HCT116 (cell line): ENCODE measurements at regions not wholly inside any gene's neighbourhood (a gene's known extent, or its start where the extent isn't known, plus 50 kb on each side); places are given as distances from the start of the nearest gene placed in this dataset.

Experiments used
- ATAC-seq: fragments of 200-7000 bp; cut with Tn5 transposase; 2 replicates; pipeline ENCODE4 v1.9.1; 2020; ENCODE audit warnings: mild to moderate bottlenecking, moderate library complexity
- BruUV-seq: library from RNA; stranded (reverse); fragments of 400-500 nt; replicated peaks from 2 replicates; lab custom pipeline; 2021; lab: Mats Ljungman, UMichigan
- CTCF ChIA-PET: fragments of 300-600 bp; sonication (Branson Sonifier 250); formaldehyde crosslinking; loops from one replicate; lab custom pipeline; 2021; ENCODE audit warnings: antibody characterized with exemption; lab: Charles Lee
- POLR2A ChIA-PET: fragments of 300-600, 350-600 bp; sonication (Branson Sonifier 250); formaldehyde crosslinking; loops from one replicate; lab custom pipeline; 2021; ENCODE audit warnings: antibody characterized with exemption; lab: Charles Lee
- RAD21 ChIA-PET, 2 experiments: fragments of 300-600 bp; sonication (Branson Sonifier 250); formaldehyde crosslinking; loops; one replicate each; lab custom pipeline; 2023; ENCODE audit warnings: low total read pairs in 2 of 2; ENCODE audit not compliant: uncharacterized antibody in 2 of 2, unreplicated experiment in 2 of 2, low non-redundant PET in 1 of 2; lab: Charles Lee
- DNase-seq: peaks from one replicate; pipeline ENCODE4 v3.0.0-alpha.2; 2010; ENCODE audit warnings: low read depth, low spot score
- H2AFZ ChIP-seq: fragments of 200-600 bp; shearing (Covaris generic), sonication (generic); 2 replicates; pipeline ENCODE4 v1.6.1; 2017; ENCODE audit warnings: low read depth, mixed run types, mixed read lengths, antibody characterized with exemption, low read length; ENCODE audit not compliant: poor library complexity, severe bottlenecking
- H3K27ac ChIP-seq: 2 replicates; pipeline ENCODE4 v1.5.1; 2012; ENCODE audit warnings: low read depth, low read length
- H3K27me3 ChIP-seq: fragments of 200-600 bp; sonication (generic); 2 replicates; pipeline ENCODE4 v1.6.1; 2016; ENCODE audit warnings: mixed run types, low read length, mixed read lengths; ENCODE audit not compliant: insufficient read depth
- H3K36me3 ChIP-seq, 2 experiments: fragments of 200-500 bp in 1 of 2; fragments of 200-600 bp in 1 of 2; sonication (Bioruptor generic) in 1 of 2; sonication (generic) in 1 of 2; 2 replicates each; pipeline versions ENCODE4 v1.5.1 to v1.6.1; 2014 to 2016; ENCODE audit warnings: low read length in 2 of 2, inconsistent platforms in 1 of 2, mixed read lengths in 1 of 2, mixed run types in 1 of 2; ENCODE audit not compliant: insufficient read depth in 2 of 2, control insufficient read depth in 1 of 2
- H3K4me1 ChIP-seq, 2 experiments: fragments of 200-600 bp in 1 of 2; sonication (generic) in 1 of 2; 2 replicates each; pipeline versions ENCODE4 v1.5.1 to v1.6.1; 2012 to 2017; ENCODE audit warnings: low read length in 2 of 2, inconsistent platforms in 1 of 2, mild to moderate bottlenecking in 1 of 2, mixed read lengths in 1 of 2, mixed run types in 1 of 2, moderate library complexity in 1 of 2; ENCODE audit not compliant: insufficient read depth in 2 of 2, control insufficient read depth in 1 of 2
- H3K4me2 ChIP-seq: fragments of 200-600 bp; sonication (generic); 2 replicates; pipeline ENCODE4 v1.6.1; 2017; ENCODE audit warnings: mixed run types, low read length, mixed read lengths
- H3K4me3 ChIP-seq, 2 experiments: fragments of 200-600 bp in 1 of 2; sonication (generic) in 1 of 2; replicated peaks in 1 of 2; 2 replicates each; pipeline ENCODE4 v1.5.1; 2011 to 2016; ENCODE audit warnings: low read length in 2 of 2, control low read depth in 1 of 2, low read depth in 1 of 2, mild to moderate bottlenecking in 1 of 2, mixed read lengths in 1 of 2, mixed run types in 1 of 2
- H3K79me2 ChIP-seq: fragments of 200-600 bp; sonication (generic); 2 replicates; pipeline ENCODE4 v1.6.1; 2017; ENCODE audit warnings: mild to moderate bottlenecking, mixed run types, low read length, moderate library complexity, mixed read lengths; ENCODE audit not compliant: insufficient read depth
- H3K9ac ChIP-seq: fragments of 200-600 bp; sonication (generic); 2 replicates; pipeline ENCODE4 v1.6.1; 2016; ENCODE audit warnings: low read length, mixed read lengths
- H3K9me2 ChIP-seq: fragments of 200-600 bp; sonication (generic), shearing (Covaris generic); 2 replicates; pipeline ENCODE4 v1.6.1; 2017; ENCODE audit warnings: mixed run types, mild to moderate bottlenecking, moderate library complexity; ENCODE audit not compliant: insufficient read depth
- H3K9me3 ChIP-seq, 2 experiments: fragments of 200-500 bp in 1 of 2; fragments of 200-600 bp in 1 of 2; sonication (Bioruptor generic) in 1 of 2; sonication (generic) in 1 of 2; 2 replicates each; pipeline ENCODE4 v1.6.1; 2014 to 2017; ENCODE audit warnings: low read length in 2 of 2, mixed read lengths in 2 of 2, inconsistent platforms in 1 of 2, low read depth in 1 of 2, mild to moderate bottlenecking in 1 of 2, mixed run types in 1 of 2, moderate library complexity in 1 of 2; ENCODE audit not compliant: control insufficient read depth in 1 of 2, insufficient read depth in 1 of 2
- H4K20me1 ChIP-seq: fragments of 200-600 bp; sonication (generic), shearing (Covaris generic); 2 replicates; pipeline ENCODE4 v1.6.1; 2017; ENCODE audit warnings: mixed run types, mild to moderate bottlenecking, moderate library complexity; ENCODE audit not compliant: insufficient read depth
- CBX3 ChIP-seq: IDR thresholded peaks from 2 replicates; pipeline ENCODE4 v1.6.1; 2012; ENCODE audit warnings: low read depth
- CEBPB ChIP-seq: IDR thresholded peaks from 2 replicates; pipeline ENCODE4 v1.6.1; 2012; ENCODE audit warnings: low read depth
- CTCF ChIP-seq, 3 experiments: fragments of 200-600 bp in 1 of 3; sonication (generic) in 1 of 3; IDR thresholded peaks in 2 of 3; conservative IDR thresholded peaks in 1 of 3; 2 replicates each; pipeline ENCODE4 v1.5.1; 2012 to 2017; ENCODE audit warnings: low read depth in 2 of 3, low read length in 2 of 3, antibody characterized with exemption in 1 of 3, borderline replicate concordance in 1 of 3, control low read depth in 1 of 3, mild to moderate bottlenecking in 1 of 3, mixed read lengths in 1 of 3, mixed run types in 1 of 3, moderate library complexity in 1 of 3; ENCODE audit not compliant: insufficient read depth in 1 of 3
- EGR1 ChIP-seq: IDR thresholded peaks from 2 replicates; pipeline ENCODE4 v1.6.1; 2012; ENCODE audit warnings: low read depth
- ELF1 ChIP-seq: IDR thresholded peaks from 2 replicates; pipeline ENCODE4 v1.6.1; 2012; ENCODE audit warnings: low read depth, borderline replicate concordance
- EZH2phosphoT487 ChIP-seq: fragments of 200-600 bp; IDR thresholded peaks from 2 replicates; pipeline ENCODE4 v1.6.1; 2018; ENCODE audit warnings: antibody characterized with exemption, borderline replicate concordance
- FOSL1 ChIP-seq: IDR thresholded peaks from 2 replicates; pipeline ENCODE4 v1.6.1; 2012; ENCODE audit warnings: low read depth
- JUND ChIP-seq: IDR thresholded peaks from 2 replicates; pipeline ENCODE4 v1.6.1; 2012
- POLR2A ChIP-seq: IDR thresholded peaks from 2 replicates; pipeline ENCODE4 v1.7.0; 2011; ENCODE audit warnings: borderline replicate concordance; ENCODE audit not compliant: insufficient read depth, insufficient read length; ENCODE audit errors: extremely low read depth
- POLR2AphosphoS5 ChIP-seq: IDR thresholded peaks from 2 replicates; pipeline ENCODE4 v1.6.1; 2011; ENCODE audit warnings: mild to moderate bottlenecking, low read depth, low read length, moderate library complexity
- RAD21 ChIP-seq: IDR thresholded peaks from 2 replicates; pipeline ENCODE4 v1.6.1; 2012; ENCODE audit warnings: low read depth, mild to moderate bottlenecking
- REST ChIP-seq: IDR thresholded peaks from 2 replicates; pipeline ENCODE4 v1.6.1; 2012; ENCODE audit warnings: low read depth
- SP1 ChIP-seq: IDR thresholded peaks from 2 replicates; pipeline ENCODE4 v1.6.1; 2012; ENCODE audit warnings: low read depth
- SRF ChIP-seq: IDR thresholded peaks from 2 replicates; pipeline ENCODE4 v1.6.1; 2012; ENCODE audit warnings: low read depth
- TCF7L2 ChIP-seq: IDR thresholded peaks from 2 replicates; pipeline ENCODE4 v1.7.0; 2011; ENCODE audit warnings: borderline replicate concordance, inconsistent platforms; ENCODE audit not compliant: insufficient read depth, insufficient read length; ENCODE audit errors: extremely low read depth
- YY1 ChIP-seq: IDR thresholded peaks from 2 replicates; pipeline ENCODE4 v1.6.1; 2011; ENCODE audit warnings: low read length, low read depth, moderate library complexity, mild to moderate bottlenecking; ENCODE audit not compliant: insufficient replicate concordance; ENCODE audit errors: extremely low read depth
- ZBTB33 ChIP-seq: IDR thresholded peaks from 2 replicates; pipeline ENCODE4 v1.6.1; 2011; ENCODE audit warnings: mild to moderate bottlenecking, low read length, moderate library complexity; ENCODE audit not compliant: insufficient replicate concordance; ENCODE audit errors: extremely low read depth
- ZFX ChIP-seq: fragments of 450-650 bp; IDR thresholded peaks from 2 replicates; pipeline ENCODE4 v1.6.1; 2017
- intact Hi-C: fragments of 100-400 bp; cut with micrococcal nuclease; formaldehyde crosslinking; loops from 2 replicates; pipeline ENCODE4 v1.10.0; 2022
- TF ChIP-seq, protein P1 (sequence below): IDR thresholded peaks from 2 replicates; pipeline ENCODE4 v1.6.1; 2012
- TF ChIP-seq, protein P2 (sequence below): IDR thresholded peaks from 2 replicates; pipeline ENCODE4 v1.6.1; 2012

DNA sequence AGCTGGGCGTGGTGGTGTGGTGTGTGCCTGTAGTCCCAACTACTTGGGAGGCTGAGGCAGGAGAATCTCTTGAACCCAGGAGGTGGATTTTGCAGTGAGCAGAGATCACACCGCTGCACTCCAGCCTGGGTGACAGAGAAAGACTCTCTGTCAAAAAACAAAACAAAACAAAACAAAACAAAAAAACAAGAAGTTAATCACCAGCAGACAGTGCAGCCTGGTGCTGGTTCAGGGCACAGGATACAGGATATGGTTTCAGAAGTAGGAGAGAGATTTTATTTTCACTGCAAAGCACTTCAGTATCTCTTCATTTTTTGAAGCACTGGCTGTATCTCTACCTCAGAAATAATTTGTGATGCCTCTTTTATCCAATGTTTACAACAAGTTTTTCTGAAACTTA, 1222.9 kb upstream of the PRKX start:
- RAD21 ChIA-PET = no interaction called here
- intact Hi-C loops = no loop called here

More for the DNA sequence above, 1222.9 kb upstream of the PRKX start:
- Histone ChIP-seq H3K4me3 (no peak overlapping the region), H2AFZ (no peak overlapping the region), H3K4me1 (no peaks in the 10 kb centered on the region), H4K20me1 (no peaks in the 10 kb centered on the region), H3K36me3 (no peaks in the 10 kb centered on the region), H3K9me2 (no peaks in the 10 kb centered on the region), H3K79me2 (no peaks in the 10 kb centered on the region), H3K27me3 (no peaks in the 10 kb centered on the region), H3K4me2 (no peak overlapping the region), H3K9me3 (no peaks in the 10 kb centered on the region), H3K27ac (no peak overlapping the region), H3K9ac (no peak overlapping the region)
- ATAC-seq (no peak), DNase-seq (no peak)
- no TSS peak for BruUV-seq
- CTCF ChIA-PET = no interaction called here
- TF ChIP-seq CEBPB (no peak), POLR2AphosphoS5 (no peak), ELF1 (no peak), CTCF (IDR thresholded peaks at IDR 0.05 in 2 of 3, conservative IDR thresholded peaks at IDR 0.05 in 1 of 3; ENCODE audit: borderline replicate concordance in 1 of 3, insufficient read depth in 1 of 3, low read depth in 2 of 3, low read length in 2 of 3) (no peak), EZH2phosphoT487 (no peak), RAD21 (no peak), CBX3 (no peak), REST (no peak), ZBTB33 (no peak), YY1 (no peak), JUND (no peak), SP1 (no peak), ZFX (no peak), FOSL1 (no peak), POLR2A (no peak), SRF (no peak), TCF7L2 (no peak), EGR1 (no peak)
- TF ChIP-seq, protein P1, sequence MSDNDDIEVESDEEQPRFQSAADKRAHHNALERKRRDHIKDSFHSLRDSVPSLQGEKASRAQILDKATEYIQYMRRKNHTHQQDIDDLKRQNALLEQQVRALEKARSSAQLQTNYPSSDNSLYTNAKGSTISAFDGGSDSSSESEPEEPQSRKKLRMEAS = no peak
- TF ChIP-seq, protein P2, sequence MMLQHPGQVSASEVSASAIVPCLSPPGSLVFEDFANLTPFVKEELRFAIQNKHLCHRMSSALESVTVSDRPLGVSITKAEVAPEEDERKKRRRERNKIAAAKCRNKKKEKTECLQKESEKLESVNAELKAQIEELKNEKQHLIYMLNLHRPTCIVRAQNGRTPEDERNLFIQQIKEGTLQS = no peak
- POLR2A ChIA-PET = no interaction called here
